ENCODE measurements at regions not wholly inside any gene's neighbourhood (a gene's known extent, or its start where the extent isn't known, plus 50 kb on each side); places are given as distances from the start of the nearest gene placed in this dataset.

- TF ChIP-seq EP300 (IDR thresholded peaks at IDR 0.05) (no peak), CTCF (IDR thresholded peaks at IDR 0.05) (no peak), POLR2A (IDR thresholded peaks at IDR 0.05) (no peak)
Measured at GRCh38 chr13:76690611-76691010, 195.6 kb downstream of the KCTD12 start.

All from ovary (tissue), 3 donors.